ENCODE measurements at regions not wholly inside any gene's neighbourhood (a gene's known extent, or its start where the extent isn't known, plus 50 kb on each side); places are given as distances from the start of the nearest gene placed in this dataset.

GRCh38 chr11:79546351-79546750 lies 105.5 kb upstream of the TENM4 start:
- Histone ChIP-seq H3K9me3 (ENCODE audit: low read depth) (no peaks in the 10 kb centered on the region), H3K4me2 (no peak overlapping the region), H3K27me3 (no peaks in the 10 kb centered on the region), H2AFZ (no peak overlapping the region), H3K27ac (no peak overlapping the region), H3K79me2 (no peaks in the 10 kb centered on the region), H4K20me1 (ENCODE audit: insufficient read depth, poor library complexity, severe bottlenecking) (no peaks in the 10 kb centered on the region), H3K36me3 (replicated peaks; ENCODE audit: insufficient read depth, low read depth) (no peaks in the 10 kb centered on the region), H3K4me3 (no peak overlapping the region), H3K4me1 (ENCODE audit: insufficient read depth) (no peaks in the 10 kb centered on the region), H3K9me2 (replicated peaks; ENCODE audit: insufficient read depth) (no peaks in the 10 kb centered on the region)
- TF ChIP-seq EZH2 (IDR thresholded peaks at IDR 0.05; ENCODE audit: borderline replicate concordance), result no peak
- no peak for TF ChIP-seq CTCF (IDR thresholded peaks at IDR 0.05; ENCODE audit: poor library complexity)
- WGBS (ENCODE audit: low lambda C conversion rate, missing lambda C conversion rate), result 59% methylated on average over 8 of the region's 8 CpGs
- DNase-seq (ENCODE audit: low spot score), result no peak

- Histone ChIP-seq H3K4me2 (no peak overlapping the region), H2AFZ (no peak overlapping the region), H3K9me2 (replicated peaks; ENCODE audit: insufficient read depth) (no peaks in the 10 kb centered on the region), H3K9me3 (ENCODE audit: low read depth) (no peaks in the 10 kb centered on the region), H3K27me3 (no peaks in the 10 kb centered on the region), H4K20me1 (ENCODE audit: insufficient read depth, poor library complexity, severe bottlenecking) (no peaks in the 10 kb centered on the region), H3K4me3 (no peak overlapping the region), H3K27ac (no peak overlapping the region), H3K4me1 (ENCODE audit: insufficient read depth) (no peaks in the 10 kb centered on the region), H3K36me3 (replicated peaks; ENCODE audit: insufficient read depth, low read depth) (no peaks in the 10 kb centered on the region), H3K79me2 (no peaks in the 10 kb centered on the region)
- 72% methylated on average over 2 of the region's 2 CpGs for WGBS (ENCODE audit: low lambda C conversion rate, missing lambda C conversion rate)
- no peak for DNase-seq (ENCODE audit: low spot score)
- TF ChIP-seq EZH2phosphoT487 (IDR thresholded peaks at IDR 0.05; ENCODE audit: low read depth, severe bottlenecking, unreplicated experiment), result no peak
- TF ChIP-seq CTCF (IDR thresholded peaks at IDR 0.05; ENCODE audit: poor library complexity), result no peak
- TF ChIP-seq EZH2 (IDR thresholded peaks at IDR 0.05; ENCODE audit: borderline replicate concordance), result no peak
Measured at GRCh38 chr11:79544361-79544760, 103.5 kb upstream of the TENM4 start.

- Histone ChIP-seq H3K4me2 (no peak overlapping the region), H2AFZ (no peak overlapping the region), H4K20me1 (ENCODE audit: insufficient read depth, poor library complexity, severe bottlenecking) (no peaks in the 10 kb centered on the region), H3K36me3 (replicated peaks; ENCODE audit: insufficient read depth, low read depth) (no peaks in the 10 kb centered on the region), H3K79me2 (no peaks in the 10 kb centered on the region), H3K27me3 (no peaks in the 10 kb centered on the region), H3K9me2 (replicated peaks; ENCODE audit: insufficient read depth) (no peaks in the 10 kb centered on the region), H3K27ac (no peak overlapping the region), H3K9me3 (ENCODE audit: low read depth) (no peaks in the 10 kb centered on the region), H3K4me1 (ENCODE audit: insufficient read depth) (no peaks in the 10 kb centered on the region), H3K4me3 (no peak overlapping the region)
- no peak for DNase-seq (ENCODE audit: low spot score)
- TF ChIP-seq CTCF (IDR thresholded peaks at IDR 0.05; ENCODE audit: poor library complexity) (no peak), EZH2phosphoT487 (IDR thresholded peaks at IDR 0.05; ENCODE audit: low read depth, severe bottlenecking, unreplicated experiment) (no peak), EZH2 (IDR thresholded peaks at IDR 0.05; ENCODE audit: borderline replicate concordance) (no peak)
- WGBS (ENCODE audit: low lambda C conversion rate, missing lambda C conversion rate), result 56% methylated on average over 1 of the region's 1 CpG
Measured at GRCh38 chr11:79543101-79543500, 102.3 kb upstream of the TENM4 start.

GRCh38 chr11:79541466-79541865 lies 100.6 kb upstream of the TENM4 start:
- H3K36me3 ChIP-seq (replicated peaks; ENCODE audit: insufficient read depth, low read depth), result no peaks in the 10 kb centered on the region
- no peak overlapping the region for H2AFZ ChIP-seq
- TF ChIP-seq CTCF (IDR thresholded peaks at IDR 0.05; ENCODE audit: poor library complexity) (no peak), EZH2phosphoT487 (IDR thresholded peaks at IDR 0.05; ENCODE audit: low read depth, severe bottlenecking, unreplicated experiment) (no peak), EZH2 (IDR thresholded peaks at IDR 0.05; ENCODE audit: borderline replicate concordance) (no peak)
- WGBS (ENCODE audit: low lambda C conversion rate, missing lambda C conversion rate), result 93% methylated on average over 4 of the region's 4 CpGs
- H3K27ac ChIP-seq, result no peak overlapping the region
- H3K27me3 ChIP-seq, result no peaks in the 10 kb centered on the region
- no peak for DNase-seq (ENCODE audit: low spot score)
- H3K4me2 ChIP-seq, result no peak overlapping the region
- H3K4me1 ChIP-seq (ENCODE audit: insufficient read depth), result no peaks in the 10 kb centered on the region
- H3K4me3 ChIP-seq, result no peak overlapping the region
- no peaks in the 10 kb centered on the region for H3K9me2 ChIP-seq (replicated peaks; ENCODE audit: insufficient read depth)
- no peaks in the 10 kb centered on the region for H3K9me3 ChIP-seq (ENCODE audit: low read depth)
- H4K20me1 ChIP-seq (ENCODE audit: insufficient read depth, poor library complexity, severe bottlenecking), result no peaks in the 10 kb centered on the region
- no peaks in the 10 kb centered on the region for H3K79me2 ChIP-seq
